Adrenal gland (tissue), 5 donors: ENCODE measurements at regions not wholly inside any gene's neighbourhood (a gene's known extent, or its start where the extent isn't known, plus 50 kb on each side); places are given as distances from the start of the nearest gene placed in this dataset.

ENCODE experiments used
- CTCF ChIP-seq, 6 experiments: fragments of 450-650 bp in 4 of 6; fragments of 200-600 bp in 2 of 6; sonication (generic) in 1 of 6; IDR thresholded peaks; 1 replicate in 5 of 6; 2 replicates in 1 of 6; pipeline versions ENCODE4 v1.5.1 to v1.8.0; 2016 to 2021; ENCODE audit warnings: antibody characterized with exemption in 6 of 6, mild to moderate bottlenecking in 2 of 6, moderate library complexity in 1 of 6
- POLR2A ChIP-seq, 2 donors: fragments of 450-650 bp; IDR thresholded peaks; one replicate each; pipeline ENCODE4 v1.6.1; 2017; ENCODE audit warnings: antibody characterized with exemption in 2 of 2, mild to moderate bottlenecking in 2 of 2, moderate library complexity in 1 of 2
- donor health status: DM: no; HTN: no; CAD: no.

GRCh38 chr14:41034969-41035368 is 571.7 kb upstream of the LRFN5 start:
- TF ChIP-seq CTCF (IDR thresholded peaks at IDR 0.05) (no peak), POLR2A (IDR thresholded peaks at IDR 0.05) (no peak)
